ENCODE measurements at regions not wholly inside any gene's neighbourhood (a gene's known extent, or its start where the extent isn't known, plus 50 kb on each side); places are given as distances from the start of the nearest gene placed in this dataset.

DNA sequence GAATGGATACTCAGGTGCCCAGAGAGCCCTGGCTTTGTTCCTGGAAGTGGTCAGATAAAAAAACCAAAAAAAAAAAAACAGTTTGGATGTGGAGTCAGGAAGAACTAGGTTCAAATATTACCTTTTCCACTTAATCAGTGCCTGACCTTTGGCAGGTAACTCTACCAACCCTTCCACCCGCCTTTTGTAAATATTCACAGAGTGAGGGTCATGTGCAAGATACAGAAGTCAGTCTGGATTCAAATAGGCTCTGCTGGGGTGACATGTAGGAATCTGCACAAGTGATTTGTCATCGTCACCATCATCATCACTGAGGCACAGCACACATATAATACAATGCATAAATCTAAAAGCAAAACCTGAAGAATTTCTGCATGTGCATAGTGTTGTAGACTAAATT is 490.7 kb downstream of the MIAT start:
- DNase-seq = no peak
- Mint-ChIP-seq H3K36me3 (ENCODE audit: low read depth) (no peaks in the 10 kb centered on the region), H3K27me3 (peaks cover 12% of the 10 kb centered on the region), H3K27ac (no peak overlapping the region), H3K4me1 (peaks cover 4% of the 10 kb centered on the region), H3K9me3 (peaks cover 7% of the 10 kb centered on the region), H3K4me3 (no peak overlapping the region)
- intact Hi-C loops (cut with micrococcal nuclease) = no loop called here

DNA sequence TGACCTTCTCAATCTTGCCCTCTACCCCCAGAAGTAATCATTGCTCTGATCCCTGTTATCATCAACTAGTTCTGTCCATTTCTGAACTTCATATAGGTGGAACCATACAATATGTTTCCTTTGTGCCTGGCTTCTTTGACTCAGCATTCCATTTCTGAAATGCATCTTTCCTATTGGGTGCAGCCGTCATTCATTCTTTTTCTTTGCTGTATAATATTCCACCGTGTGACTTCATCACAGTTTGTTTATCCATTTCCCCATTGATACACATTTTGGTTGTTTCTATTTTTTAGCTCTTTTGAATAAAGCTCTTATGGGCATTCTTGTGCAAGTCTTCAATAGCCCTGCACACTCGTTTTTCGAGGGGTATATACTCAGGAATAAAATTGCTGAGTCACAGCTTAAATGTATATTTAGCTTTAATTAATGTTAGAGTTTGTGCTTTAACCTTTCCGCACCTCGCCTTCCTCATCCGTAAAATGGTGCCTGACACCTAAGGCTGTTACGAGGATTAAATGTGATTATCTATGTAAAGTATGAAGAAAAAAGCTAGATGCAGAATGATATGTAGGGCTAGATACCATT is 491.6 kb downstream of the MIAT start:
- Mint-ChIP-seq H3K27ac (no peak overlapping the region), H3K4me3 (no peak overlapping the region), H3K27me3 (peaks cover 12% of the 10 kb centered on the region), H3K36me3 (ENCODE audit: low read depth) (no peaks in the 10 kb centered on the region), H3K9me3 (peaks cover 7% of the 10 kb centered on the region), H3K4me1 (peaks cover 4% of the 10 kb centered on the region)
- intact Hi-C loops (cut with micrococcal nuclease) = no loop called here
- no peak for DNase-seq

DNA sequence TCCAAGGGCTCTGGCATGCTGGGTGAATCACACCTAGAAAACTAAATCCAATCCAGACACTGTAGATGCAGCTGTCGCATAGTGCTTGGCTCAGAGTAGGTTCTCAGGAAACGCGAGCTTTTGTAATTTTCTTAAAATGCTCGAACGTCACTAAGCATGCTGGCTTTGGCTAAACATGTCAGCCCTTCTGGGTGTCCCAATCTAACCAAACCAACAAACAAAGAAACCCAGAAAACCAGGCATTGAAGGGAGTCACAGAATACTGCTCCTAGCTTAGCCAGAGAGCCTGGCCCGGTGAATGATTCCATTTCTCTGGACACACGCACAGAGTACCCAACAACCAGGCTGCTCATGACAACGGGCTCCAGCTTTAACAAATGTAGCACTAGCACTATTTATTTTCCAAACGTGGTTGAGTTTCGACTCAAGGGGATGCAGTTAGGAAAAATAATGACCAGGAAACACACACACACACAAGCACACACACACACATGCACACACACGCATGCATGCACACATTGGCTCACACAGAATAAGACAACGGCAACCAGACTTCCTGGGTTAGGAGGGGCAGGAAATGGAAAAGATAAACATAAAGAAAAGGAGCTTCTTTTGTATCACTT is 492.6 kb downstream of the MIAT start:
- Mint-ChIP-seq H3K4me1 (peaks cover 4% of the 10 kb centered on the region), H3K9me3 (peaks cover 7% of the 10 kb centered on the region), H3K27me3 (peaks cover 12% of the 10 kb centered on the region), H3K36me3 (ENCODE audit: low read depth) (no peaks in the 10 kb centered on the region), H3K4me3 (no peak overlapping the region), H3K27ac (no peak overlapping the region)
- intact Hi-C loops (cut with micrococcal nuclease) = no loop called here
- no peak for DNase-seq

DNA sequence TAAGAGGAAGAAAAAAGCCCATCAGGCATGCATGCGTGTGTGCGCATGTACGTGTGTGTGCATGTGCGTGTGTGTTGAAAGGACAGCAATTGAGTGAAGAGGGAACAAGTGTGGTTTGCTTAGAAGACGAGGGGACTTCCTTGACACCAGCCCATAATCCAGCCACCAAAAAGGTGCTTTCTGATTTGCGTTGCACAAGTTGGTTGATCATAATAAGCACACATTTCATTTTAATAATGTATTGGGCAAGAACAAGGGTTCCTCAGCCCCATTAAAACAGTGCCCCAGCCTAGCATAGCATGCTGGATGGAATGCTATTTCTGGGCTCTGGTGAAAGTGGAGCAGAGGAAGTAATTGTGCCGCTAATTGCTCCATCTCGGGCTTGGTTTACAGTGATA is 493.2 kb downstream of the MIAT start:
- intact Hi-C loops (cut with micrococcal nuclease) = no loop called here
- Mint-ChIP-seq H3K4me3 (no peak overlapping the region), H3K9me3 (peaks cover 7% of the 10 kb centered on the region), H3K27ac (no peak overlapping the region), H3K36me3 (ENCODE audit: low read depth) (no peaks in the 10 kb centered on the region), H3K27me3 (peaks cover 12% of the 10 kb centered on the region), H3K4me1 (peaks cover 4% of the 10 kb centered on the region)
- DNase-seq = no peak

DNA sequence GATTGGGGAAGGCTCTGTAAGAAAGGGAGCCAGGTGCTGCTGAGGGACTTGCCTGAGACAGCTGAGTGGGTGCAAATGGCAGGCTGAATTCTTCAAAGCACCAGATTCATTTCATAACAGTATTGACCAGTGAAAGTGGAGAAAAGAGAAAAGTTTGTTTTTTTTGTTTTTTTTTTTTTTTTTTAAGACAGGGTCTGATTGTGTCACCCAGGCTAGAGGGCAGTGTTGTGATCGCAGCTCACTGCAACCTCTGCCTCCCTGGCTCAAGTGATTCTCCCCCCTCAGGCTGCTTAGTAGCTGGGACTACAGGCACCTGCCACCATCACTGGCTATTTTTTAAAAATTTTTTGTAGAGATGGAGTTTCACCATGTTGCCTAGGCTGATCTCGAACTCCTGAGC is 494.0 kb downstream of the MIAT start:
- DNase-seq = no peak
- no peak overlapping the region for H3K4me3 Mint-ChIP-seq
- H3K36me3 Mint-ChIP-seq (ENCODE audit: low read depth) = no peaks in the 10 kb centered on the region
- H3K27me3 Mint-ChIP-seq = peaks cover 14% of the 10 kb centered on the region
- peaks cover 4% of the 10 kb centered on the region for H3K4me1 Mint-ChIP-seq
- H3K27ac Mint-ChIP-seq = no peak overlapping the region
- peaks cover 7% of the 10 kb centered on the region for H3K9me3 Mint-ChIP-seq
- intact Hi-C loops (cut with micrococcal nuclease) = no loop called here

DNA sequence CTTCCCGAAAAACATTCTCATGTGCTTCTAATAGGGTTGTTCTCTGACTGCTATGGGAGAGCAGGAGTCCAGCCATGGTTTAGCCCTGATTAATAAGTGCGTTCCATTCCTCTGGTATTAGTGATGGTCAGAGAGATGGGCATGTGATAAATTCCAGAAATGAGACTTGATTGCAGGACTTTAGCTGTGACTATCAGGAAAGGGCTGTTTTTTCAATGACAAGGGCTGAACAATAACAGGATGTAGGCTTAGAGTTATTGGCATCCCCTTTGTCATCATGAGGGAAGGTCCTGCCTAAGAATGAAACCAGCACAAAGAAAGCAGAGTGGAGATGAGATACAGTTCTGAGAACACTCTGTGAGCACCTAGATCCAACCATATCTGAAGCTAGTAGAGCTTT is 494.6 kb downstream of the MIAT start:
- Mint-ChIP-seq H3K4me1 (peaks cover 4% of the 10 kb centered on the region), H3K4me3 (no peak overlapping the region)

DNA sequence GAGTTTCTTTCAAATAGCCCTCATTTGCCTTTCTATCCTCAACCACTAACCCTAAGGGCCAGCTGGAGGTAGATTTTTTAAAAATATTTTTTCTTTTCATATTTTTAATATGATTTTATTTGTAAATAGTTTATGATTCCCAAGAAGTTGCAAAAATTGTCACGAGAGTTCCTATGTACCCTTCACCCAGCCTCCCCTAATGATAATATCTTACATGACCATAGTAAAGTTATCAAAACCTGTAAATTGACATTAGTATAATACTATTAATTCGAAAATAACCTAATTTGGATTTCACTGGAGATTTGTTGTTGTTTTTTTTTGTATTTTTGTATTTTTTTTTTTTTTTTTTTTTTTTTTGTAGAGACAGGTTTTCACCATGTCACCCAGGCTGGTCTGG is 495.5 kb downstream of the MIAT start:
- peaks cover 4% of the 10 kb centered on the region for H3K4me1 Mint-ChIP-seq
- no peaks in the 10 kb centered on the region for H3K36me3 Mint-ChIP-seq (ENCODE audit: low read depth)
- no peak overlapping the region for H3K27ac Mint-ChIP-seq
- no peak overlapping the region for H3K4me3 Mint-ChIP-seq
- no peak for DNase-seq
- intact Hi-C loops (cut with micrococcal nuclease) = no loop called here
- peaks cover 14% of the 10 kb centered on the region for H3K27me3 Mint-ChIP-seq
- peaks cover 7% of the 10 kb centered on the region for H3K9me3 Mint-ChIP-seq

More for the DNA sequence above, 494.6 kb downstream of the MIAT start:
- Mint-ChIP-seq H3K9me3 (peaks cover 7% of the 10 kb centered on the region), H3K27me3 (peaks cover 14% of the 10 kb centered on the region), H3K27ac (no peak overlapping the region), H3K36me3 (ENCODE audit: low read depth) (no peaks in the 10 kb centered on the region)
- DNase-seq = no peak
- intact Hi-C loops (cut with micrococcal nuclease) = no loop called here

DNA sequence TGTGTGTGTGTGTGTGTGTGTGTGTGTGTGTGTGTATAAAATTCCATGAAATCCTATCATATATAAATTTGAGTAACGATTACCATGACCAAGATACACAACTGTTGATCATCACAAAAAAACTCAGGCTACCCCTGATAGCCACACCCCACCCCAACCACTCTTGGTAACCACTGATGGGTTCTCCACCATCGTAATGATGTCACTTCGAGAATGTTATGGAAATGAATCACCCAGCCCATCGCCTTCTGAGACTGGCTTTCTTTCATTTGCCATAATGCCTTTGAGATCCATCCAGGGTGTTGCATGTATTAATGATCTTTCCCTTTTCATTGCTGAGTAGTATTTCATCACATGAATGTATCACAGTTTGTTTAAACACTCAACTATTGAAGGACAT is 496.0 kb downstream of the MIAT start:
- Mint-ChIP-seq H3K4me1 (peaks cover 4% of the 10 kb centered on the region), H3K27ac (no peak overlapping the region), H3K27me3 (peaks cover 14% of the 10 kb centered on the region), H3K36me3 (ENCODE audit: low read depth) (no peaks in the 10 kb centered on the region), H3K9me3 (peaks cover 6% of the 10 kb centered on the region), H3K4me3 (no peak overlapping the region)
- intact Hi-C loops (cut with micrococcal nuclease) = no loop called here
- no peak for DNase-seq

DNA sequence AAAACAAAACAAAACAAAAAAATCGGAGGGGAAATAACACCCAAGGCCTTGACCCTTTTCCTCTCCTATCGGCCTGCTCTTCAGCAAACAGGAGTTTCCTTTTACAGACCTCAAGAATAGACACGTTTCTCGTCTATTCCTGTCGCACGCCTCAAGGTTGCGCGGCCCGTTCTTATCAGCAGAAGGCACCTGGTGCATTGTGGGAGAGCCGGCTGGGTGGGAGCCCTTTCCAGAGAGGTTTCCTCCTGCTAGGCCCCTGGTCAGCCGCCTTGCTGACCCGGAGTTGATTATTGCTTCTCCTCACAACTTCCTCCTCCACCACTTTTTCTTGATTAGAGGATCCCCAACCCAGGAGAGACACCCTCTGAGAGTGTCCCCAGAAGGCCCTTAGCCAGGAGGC is 497.3 kb downstream of the MIAT start:
- H3K36me3 Mint-ChIP-seq (ENCODE audit: low read depth) = no peaks in the 10 kb centered on the region
- H3K4me1 Mint-ChIP-seq = peaks cover 4% of the 10 kb centered on the region
- intact Hi-C loops (cut with micrococcal nuclease) = no loop called here
- DNase-seq = no peak
- peaks cover 14% of the 10 kb centered on the region for H3K27me3 Mint-ChIP-seq
- H3K9me3 Mint-ChIP-seq = no peaks in the 10 kb centered on the region
- no peak overlapping the region for H3K27ac Mint-ChIP-seq
- no peak overlapping the region for H3K4me3 Mint-ChIP-seq

DNA sequence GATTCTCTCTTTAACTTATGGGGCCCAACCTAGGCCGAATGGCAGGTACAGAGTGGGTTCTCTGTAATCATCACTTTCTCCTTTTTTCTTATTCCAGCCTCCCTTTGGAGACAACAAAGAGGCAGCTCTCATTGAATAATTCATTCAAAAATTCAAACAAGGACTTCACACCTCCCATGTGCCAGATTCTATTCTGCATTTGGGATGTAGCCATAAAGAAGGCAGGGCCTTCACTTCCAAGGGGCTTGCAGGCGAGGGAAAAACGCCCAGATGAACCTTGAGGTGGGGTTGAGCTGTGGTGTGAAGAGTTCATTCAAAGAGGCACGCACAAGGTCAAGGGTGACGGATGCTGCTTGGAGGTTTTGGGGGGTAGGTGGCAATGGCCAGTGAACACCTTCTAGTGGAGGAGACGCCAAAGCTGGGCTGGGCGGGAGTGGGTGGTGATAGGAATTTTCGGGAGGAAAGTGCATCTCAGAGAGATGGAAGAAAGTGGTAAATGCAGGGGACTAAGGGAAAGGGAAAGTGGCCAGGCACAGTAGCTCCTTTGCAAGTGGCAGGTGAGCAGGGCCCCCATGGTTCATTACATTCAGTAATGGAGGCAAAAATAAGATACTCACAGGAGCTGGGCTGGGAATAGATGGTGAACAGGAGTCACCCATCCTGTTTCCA is 499.6 kb downstream of the MIAT start:
- Mint-ChIP-seq H3K4me1 (no peaks in the 10 kb centered on the region), H3K27me3 (peaks cover 2% of the 10 kb centered on the region), H3K36me3 (ENCODE audit: low read depth) (no peaks in the 10 kb centered on the region), H3K9me3 (no peaks in the 10 kb centered on the region), H3K27ac (no peak overlapping the region), H3K4me3 (no peak overlapping the region)
- intact Hi-C loops (cut with micrococcal nuclease) = no loop called here
- no peak for DNase-seq

DNA sequence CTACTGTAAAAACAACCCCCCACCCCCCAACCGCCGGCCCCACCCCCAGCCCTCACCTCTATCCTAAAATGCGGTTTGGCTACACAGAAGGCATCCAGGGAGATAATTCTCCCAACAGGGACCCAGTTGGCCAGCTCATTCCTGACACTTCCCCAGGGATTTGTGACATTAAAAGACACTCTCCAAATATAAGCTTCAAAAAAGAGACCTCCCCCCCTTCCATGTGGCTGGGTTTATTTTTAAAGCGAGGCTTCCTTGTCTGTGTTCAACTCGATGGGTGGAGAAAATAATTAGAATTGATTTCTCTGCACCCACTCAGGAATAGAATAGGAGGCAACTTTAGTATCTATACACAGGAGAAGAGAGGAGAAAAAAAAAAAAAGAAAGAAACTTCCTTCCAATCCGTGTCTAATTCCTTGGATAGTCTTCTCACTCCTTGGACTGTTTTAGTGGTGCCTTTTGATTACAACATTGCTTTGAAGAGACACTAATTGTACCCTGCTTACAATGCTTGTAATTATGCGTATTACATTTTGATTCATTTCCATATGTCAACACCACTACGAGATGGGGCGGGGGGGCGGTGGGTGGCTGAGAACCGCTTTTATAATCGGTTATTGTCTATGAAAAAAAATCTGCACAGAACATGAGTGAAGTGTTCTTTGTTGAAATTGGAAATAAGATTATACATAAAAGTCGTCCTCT is 500.4 kb downstream of the MIAT start:
- Mint-ChIP-seq H3K4me3 (no peak overlapping the region), H3K27me3 (peaks cover 2% of the 10 kb centered on the region), H3K27ac (no peak overlapping the region), H3K9me3 (no peaks in the 10 kb centered on the region), H3K4me1 (no peaks in the 10 kb centered on the region), H3K36me3 (ENCODE audit: low read depth) (no peaks in the 10 kb centered on the region)
- no peak for DNase-seq
- intact Hi-C loops (cut with micrococcal nuclease) = no loop called here

DNA sequence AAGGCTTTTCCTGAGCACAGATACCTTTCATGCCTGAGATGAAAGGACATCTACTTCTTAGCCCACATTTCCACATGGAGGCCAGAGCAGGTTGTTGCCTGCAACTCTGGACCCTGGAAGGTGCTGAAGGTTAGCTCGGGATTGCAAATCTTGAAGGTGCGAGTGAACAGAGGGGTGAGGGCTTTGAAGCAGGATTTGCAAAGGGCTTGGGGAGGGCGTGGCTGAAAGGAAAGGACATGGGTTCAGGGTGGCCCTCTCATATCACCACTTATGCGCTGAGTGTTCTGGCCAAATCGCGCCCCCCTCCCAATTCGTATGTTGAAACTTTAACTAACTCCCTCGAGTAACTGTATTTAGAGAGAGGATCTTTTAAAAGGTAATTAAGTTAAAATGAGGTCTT is 501.6 kb downstream of the MIAT start:
- Mint-ChIP-seq H3K36me3 (ENCODE audit: low read depth) (no peaks in the 10 kb centered on the region), H3K9me3 (no peaks in the 10 kb centered on the region), H3K27ac (no peak overlapping the region), H3K4me3 (no peak overlapping the region), H3K4me1 (no peaks in the 10 kb centered on the region), H3K27me3 (peaks cover 2% of the 10 kb centered on the region)
- intact Hi-C loops (cut with micrococcal nuclease) = no loop called here
- DNase-seq = no peak

DNA sequence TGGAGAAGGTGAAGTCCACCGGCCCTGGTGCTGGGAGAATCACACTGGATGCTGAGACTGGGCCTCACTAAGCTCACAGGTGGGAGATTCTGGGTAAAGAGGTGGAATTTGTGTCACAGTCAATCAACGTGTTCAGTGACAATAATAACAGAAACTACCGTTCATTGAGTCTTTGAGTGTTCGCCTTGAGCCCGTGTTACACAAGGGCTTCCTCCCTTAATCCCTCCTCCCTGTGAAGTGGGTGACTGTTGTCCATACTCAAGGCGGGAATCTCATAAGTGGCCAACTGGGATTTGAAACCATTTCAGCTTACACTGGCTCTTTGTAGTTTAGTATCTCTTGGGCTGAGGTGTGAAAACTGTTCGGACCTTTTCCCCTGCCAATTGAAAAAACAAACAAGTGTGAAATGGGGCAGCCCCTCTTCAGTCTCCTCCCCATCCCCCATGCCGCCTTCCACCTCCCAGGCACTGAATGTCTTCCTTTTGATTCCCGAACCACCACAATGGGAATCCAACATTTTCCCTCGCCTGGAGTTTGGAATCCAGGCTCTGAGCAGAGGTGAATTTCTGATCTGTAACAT is 502.4 kb downstream of the MIAT start:
- DNase-seq = no peak
- Mint-ChIP-seq H3K27ac (no peak overlapping the region), H3K9me3 (no peaks in the 10 kb centered on the region), H3K4me3 (no peak overlapping the region), H3K36me3 (ENCODE audit: low read depth) (no peaks in the 10 kb centered on the region), H3K4me1 (no peaks in the 10 kb centered on the region), H3K27me3 (peaks cover 2% of the 10 kb centered on the region)
- intact Hi-C loops (cut with micrococcal nuclease) = no loop called here

Data from activated CD4-positive, alpha-beta T cell treated with anti-CD3 and anti-CD28 coated beads, Interleukin-2, amount 10 ng/mL, durations not matched to agents 24 days and 14 days (primary cell).